BE2C (cell line): ENCODE measurements at regions not wholly inside any gene's neighbourhood (a gene's known extent, or its start where the extent isn't known, plus 50 kb on each side); places are given as distances from the start of the nearest gene placed in this dataset.

ENCODE experiments used
- DNase-seq: peaks from one replicate; pipeline ENCODE4 v3.0.0-alpha.2; 2020
- H3K27me3 ChIP-seq: fragments of 250-450 bp; sonication (Bioruptor Pico); 2 replicates; pipeline ENCODE4 v1.5.1; 2020; ENCODE audit warnings: mild to moderate bottlenecking
- H3K36me3 ChIP-seq: fragments of 250-450 bp; sonication (Bioruptor Pico); 2 replicates; pipeline ENCODE4 v1.5.1; 2020; ENCODE audit warnings: mild to moderate bottlenecking
- H3K4me1 ChIP-seq: fragments of 250-450 bp; sonication (Bioruptor Pico); 2 replicates; pipeline ENCODE4 v1.5.1; 2020
- H3K4me3 ChIP-seq: 2 replicates; pipeline ENCODE4 v1.5.1; 2011; ENCODE audit warnings: low read depth, low read length
- H3K9me3 ChIP-seq: fragments of 250-450 bp; sonication (Bioruptor Pico); 2 replicates; pipeline ENCODE4 v1.5.1; 2020
- TF ChIP-seq, protein P1 (sequence below): IDR thresholded peaks from 2 replicates; pipeline ENCODE4 v1.5.1; 2012; ENCODE audit warnings: mild to moderate bottlenecking, low read depth, low read length

DNA sequence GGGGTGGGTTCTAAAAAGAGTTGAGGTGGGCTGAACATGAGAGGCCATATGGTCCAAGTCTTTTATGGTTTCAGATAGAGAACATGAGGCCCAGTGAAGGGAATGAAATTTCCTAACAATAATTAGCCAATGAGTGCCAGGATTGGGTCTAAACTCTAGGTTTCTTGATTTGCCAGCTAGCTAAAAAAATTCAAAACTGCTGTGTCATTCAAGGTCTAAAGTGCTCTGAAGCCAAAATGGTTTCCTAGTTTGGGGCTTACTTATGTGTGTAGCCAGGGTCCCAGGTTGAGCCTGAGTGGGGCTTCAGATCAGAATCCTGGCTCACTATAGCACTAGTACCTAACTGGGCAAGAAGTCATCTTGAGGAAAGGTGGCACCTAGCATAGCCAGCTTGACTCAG, 55.3 kb upstream of the SYN2 start:
- no peak for DNase-seq
- no peaks in the 10 kb centered on the region for H3K9me3 ChIP-seq
- peaks cover 2% of the 10 kb centered on the region for H3K4me1 ChIP-seq
- no peak overlapping the region for H3K4me3 ChIP-seq
- no peaks in the 10 kb centered on the region for H3K27me3 ChIP-seq
- TF ChIP-seq, protein P1, sequence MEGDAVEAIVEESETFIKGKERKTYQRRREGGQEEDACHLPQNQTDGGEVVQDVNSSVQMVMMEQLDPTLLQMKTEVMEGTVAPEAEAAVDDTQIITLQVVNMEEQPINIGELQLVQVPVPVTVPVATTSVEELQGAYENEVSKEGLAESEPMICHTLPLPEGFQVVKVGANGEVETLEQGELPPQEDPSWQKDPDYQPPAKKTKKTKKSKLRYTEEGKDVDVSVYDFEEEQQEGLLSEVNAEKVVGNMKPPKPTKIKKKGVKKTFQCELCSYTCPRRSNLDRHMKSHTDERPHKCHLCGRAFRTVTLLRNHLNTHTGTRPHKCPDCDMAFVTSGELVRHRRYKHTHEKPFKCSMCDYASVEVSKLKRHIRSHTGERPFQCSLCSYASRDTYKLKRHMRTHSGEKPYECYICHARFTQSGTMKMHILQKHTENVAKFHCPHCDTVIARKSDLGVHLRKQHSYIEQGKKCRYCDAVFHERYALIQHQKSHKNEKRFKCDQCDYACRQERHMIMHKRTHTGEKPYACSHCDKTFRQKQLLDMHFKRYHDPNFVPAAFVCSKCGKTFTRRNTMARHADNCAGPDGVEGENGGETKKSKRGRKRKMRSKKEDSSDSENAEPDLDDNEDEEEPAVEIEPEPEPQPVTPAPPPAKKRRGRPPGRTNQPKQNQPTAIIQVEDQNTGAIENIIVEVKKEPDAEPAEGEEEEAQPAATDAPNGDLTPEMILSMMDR = no peak
- no peaks in the 10 kb centered on the region for H3K36me3 ChIP-seq

- DNase-seq = no peak
- H3K4me3 ChIP-seq = no peak overlapping the region
- TF ChIP-seq, protein P1 = no peak
- no peaks in the 10 kb centered on the region; the same call in 1 of the 2 replicates for H3K9me3 ChIP-seq
- H3K4me1 ChIP-seq = peaks cover 7% of the 10 kb centered on the region
- H3K27me3 ChIP-seq = no peaks in the 10 kb centered on the region
- H3K36me3 ChIP-seq = no peaks in the 10 kb centered on the region
Measured at GRCh38 chr3:11949351-11949750, 54.8 kb upstream of the SYN2 start.

DNA sequence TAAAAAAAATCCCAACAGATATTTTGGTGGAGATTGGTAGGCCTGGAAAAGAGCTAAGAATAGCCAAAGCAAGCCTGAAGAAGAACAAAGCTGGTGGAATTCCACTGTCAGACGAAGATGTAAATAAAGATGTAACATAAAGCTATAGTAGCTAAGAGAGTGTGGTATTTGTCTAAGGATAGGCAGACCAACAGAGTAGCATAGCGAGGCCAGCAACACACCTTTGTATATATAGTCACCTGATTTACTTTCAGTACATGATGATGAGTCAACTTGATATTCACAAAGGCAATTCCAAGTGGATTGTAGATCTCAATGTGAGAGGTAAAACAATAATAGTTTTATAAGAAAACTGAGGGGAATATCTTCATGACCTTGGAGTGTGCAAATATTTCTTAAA, 53.6 kb upstream of the SYN2 start:
- TF ChIP-seq, protein P1 = no peak
- H3K27me3 ChIP-seq = no peaks in the 10 kb centered on the region
- peaks cover 8% of the 10 kb centered on the region for H3K4me1 ChIP-seq
- no peaks in the 10 kb centered on the region; the same call in 1 of the 2 replicates for H3K9me3 ChIP-seq
- no peak for DNase-seq
- no peaks in the 10 kb centered on the region for H3K36me3 ChIP-seq
- H3K4me3 ChIP-seq = no peak overlapping the region

GRCh38 chr3:11953350-11953749, 50.8 kb upstream of the SYN2 start:
- Histone ChIP-seq H3K36me3 (no peaks in the 10 kb centered on the region), H3K4me1 (peaks cover 12% of the 10 kb centered on the region), H3K27me3 (no peaks in the 10 kb centered on the region), H3K4me3 (no peak overlapping the region), H3K9me3 (no peaks in the 10 kb centered on the region; the same call in 1 of the 2 replicates)
- peak; percentile 15 for DNase-seq
- TF ChIP-seq, protein P1 = no peak

DNA sequence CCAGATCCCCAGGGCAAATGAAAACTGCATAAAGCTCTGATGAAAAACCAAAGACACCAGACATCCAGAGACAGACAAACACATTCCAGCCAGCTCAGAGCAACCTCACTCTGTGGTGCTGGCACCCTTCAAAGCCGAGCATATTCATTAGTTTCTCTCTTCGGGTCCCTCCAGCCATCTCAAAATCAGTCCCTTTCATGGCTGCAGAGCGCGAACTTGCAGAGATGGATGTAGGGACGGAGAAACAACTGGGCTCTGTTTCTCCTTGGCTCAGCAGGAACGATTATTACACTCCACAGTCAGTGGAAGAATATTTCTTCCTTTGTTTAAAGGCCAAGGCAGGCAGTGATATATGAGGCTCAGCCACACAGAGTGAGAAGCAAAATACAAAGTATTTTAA, 50.4 kb upstream of the SYN2 start:
- Histone ChIP-seq H3K36me3 (no peaks in the 10 kb centered on the region), H3K27me3 (no peaks in the 10 kb centered on the region), H3K4me1 (peaks cover 12% of the 10 kb centered on the region), H3K9me3 (no peaks in the 10 kb centered on the region; the same call in 1 of the 2 replicates), H3K4me3 (no peak overlapping the region)
- TF ChIP-seq, protein P1 = no peak
- DNase-seq = peak; percentile 14

DNA sequence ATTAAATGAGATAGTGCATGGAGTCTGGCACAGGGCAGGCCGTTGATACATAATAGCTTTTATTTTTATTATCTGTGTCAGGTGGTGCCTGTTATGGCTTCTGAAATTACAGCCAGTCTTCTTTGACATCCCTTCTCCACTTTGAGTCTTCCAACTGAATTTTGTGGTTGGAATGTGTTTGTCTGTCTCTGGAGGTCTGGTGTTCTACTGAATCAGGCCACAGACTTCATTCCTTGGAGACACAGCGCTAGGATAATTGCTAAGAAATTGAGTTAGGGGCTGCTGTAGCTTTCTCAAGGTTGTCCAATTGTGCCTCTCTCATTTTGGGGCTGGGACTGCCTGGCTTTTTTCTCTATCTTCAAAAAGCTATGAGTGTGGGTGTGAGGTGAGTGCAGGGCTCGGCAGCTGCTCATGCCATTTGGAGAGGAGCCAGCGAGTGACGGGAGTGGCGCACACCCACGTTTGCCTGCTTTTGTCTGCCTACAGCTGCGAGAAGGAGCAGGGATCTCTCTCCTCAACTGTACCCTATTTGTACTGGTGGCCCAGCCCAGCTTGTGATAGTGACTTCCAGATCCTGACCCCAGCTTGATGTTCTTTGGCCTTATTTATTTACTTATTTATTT, 49.8 kb upstream of the SYN2 start:
- Histone ChIP-seq H3K36me3 (no peaks in the 10 kb centered on the region), H3K4me1 (peaks cover 12% of the 10 kb centered on the region), H3K9me3 (no peaks in the 10 kb centered on the region; the same call in 1 of the 2 replicates), H3K27me3 (no peaks in the 10 kb centered on the region), H3K4me3 (no peak overlapping the region)
- TF ChIP-seq, protein P1 = no peak
- peak; percentile 82 for DNase-seq
